ENCODE measurements at regions not wholly inside any gene's neighbourhood (a gene's known extent, or its start where the extent isn't known, plus 50 kb on each side); places are given as distances from the start of the nearest gene placed in this dataset.

GRCh38 chr14:98606041-98606640 lies 665.9 kb downstream of the BCL11B start:
- Histone ChIP-seq H3K4me2 (no peak overlapping the region), H3K9me2 (replicated peaks; ENCODE audit: insufficient read depth) (no peaks in the 10 kb centered on the region), H3K36me3 (replicated peaks; ENCODE audit: insufficient read depth, low read depth) (no peaks in the 10 kb centered on the region), H3K4me3 (no peak overlapping the region), H3K27me3 (no peaks in the 10 kb centered on the region), H4K20me1 (ENCODE audit: insufficient read depth, poor library complexity, severe bottlenecking) (no peaks in the 10 kb centered on the region), H3K4me1 (ENCODE audit: insufficient read depth) (no peaks in the 10 kb centered on the region), H2AFZ (no peak overlapping the region), H3K79me2 (no peaks in the 10 kb centered on the region), H3K27ac (no peak overlapping the region), H3K9me3 (ENCODE audit: low read depth) (no peaks in the 10 kb centered on the region)
- TF ChIP-seq CTCF (IDR thresholded peaks at IDR 0.05; ENCODE audit: poor library complexity) (no peak), EZH2 (IDR thresholded peaks at IDR 0.05; ENCODE audit: borderline replicate concordance) (no peak), EZH2phosphoT487 (IDR thresholded peaks at IDR 0.05; ENCODE audit: low read depth, severe bottlenecking, unreplicated experiment) (no peak)
- DNase-seq (ENCODE audit: low spot score), result no peak
- 72% methylated on average over 8 of the region's 8 CpGs for WGBS (ENCODE audit: low lambda C conversion rate, missing lambda C conversion rate)

GRCh38 chr14:98606816-98607215 lies 665.2 kb downstream of the BCL11B start:
- Histone ChIP-seq H3K36me3 (replicated peaks; ENCODE audit: insufficient read depth, low read depth) (no peaks in the 10 kb centered on the region), H3K9me3 (ENCODE audit: low read depth) (no peaks in the 10 kb centered on the region), H3K79me2 (no peaks in the 10 kb centered on the region), H4K20me1 (ENCODE audit: insufficient read depth, poor library complexity, severe bottlenecking) (no peaks in the 10 kb centered on the region), H3K4me2 (no peak overlapping the region), H3K27me3 (no peaks in the 10 kb centered on the region), H3K27ac (no peak overlapping the region), H3K9me2 (replicated peaks; ENCODE audit: insufficient read depth) (no peaks in the 10 kb centered on the region), H3K4me3 (no peak overlapping the region), H3K4me1 (ENCODE audit: insufficient read depth) (no peaks in the 10 kb centered on the region), H2AFZ (no peak overlapping the region)
- WGBS (ENCODE audit: low lambda C conversion rate, missing lambda C conversion rate), result 87% methylated on average over 4 of the region's 4 CpGs
- DNase-seq (ENCODE audit: low spot score), result no peak
- no peak for TF ChIP-seq CTCF (IDR thresholded peaks at IDR 0.05; ENCODE audit: poor library complexity)
- TF ChIP-seq EZH2 (IDR thresholded peaks at IDR 0.05; ENCODE audit: borderline replicate concordance), result no peak
- TF ChIP-seq EZH2phosphoT487 (IDR thresholded peaks at IDR 0.05; ENCODE audit: low read depth, severe bottlenecking, unreplicated experiment), result no peak

- DNase-seq (ENCODE audit: low spot score), result no peak
- Histone ChIP-seq H3K4me2 (no peak overlapping the region), H4K20me1 (ENCODE audit: insufficient read depth, poor library complexity, severe bottlenecking) (no peaks in the 10 kb centered on the region), H3K4me1 (ENCODE audit: insufficient read depth) (no peaks in the 10 kb centered on the region), H3K9me2 (replicated peaks; ENCODE audit: insufficient read depth) (no peaks in the 10 kb centered on the region), H2AFZ (no peak overlapping the region), H3K27ac (no peak overlapping the region), H3K27me3 (no peaks in the 10 kb centered on the region), H3K79me2 (no peaks in the 10 kb centered on the region), H3K9me3 (ENCODE audit: low read depth) (no peaks in the 10 kb centered on the region), H3K36me3 (replicated peaks; ENCODE audit: insufficient read depth, low read depth) (no peaks in the 10 kb centered on the region), H3K4me3 (no peak overlapping the region)
- TF ChIP-seq EZH2phosphoT487 (IDR thresholded peaks at IDR 0.05; ENCODE audit: low read depth, severe bottlenecking, unreplicated experiment) (no peak), CTCF (IDR thresholded peaks at IDR 0.05; ENCODE audit: poor library complexity) (no peak), EZH2 (IDR thresholded peaks at IDR 0.05; ENCODE audit: borderline replicate concordance) (no peak)
- 86% methylated on average over 4 of the region's 4 CpGs for WGBS (ENCODE audit: low lambda C conversion rate, missing lambda C conversion rate)
Observed at GRCh38 chr14:98607341-98607910, 664.6 kb downstream of the BCL11B start.
